GM18867 (cell line): ENCODE measurements at regions not wholly inside any gene's neighbourhood (a gene's known extent, or its start where the extent isn't known, plus 50 kb on each side); places are given as distances from the start of the nearest gene placed in this dataset.
"Not testable (repeated sequence)": the region's sequence is repeated elsewhere in the genome, so short reads cannot be mapped to it uniquely, and the experiment has no call there.

Experiments
- ATAC-seq: cut with Tn5 transposase; IDR thresholded peaks from one replicate; pipeline ENCODE4 v1.9.1; 2021; ENCODE audit warnings: mild to moderate bottlenecking, moderate library complexity; ENCODE audit not compliant: unreplicated experiment

- ATAC-seq: no peak
These were observed 163.8 kb downstream of the MSN start for GRCh38 chrX:65831268-65831667.

DNA sequence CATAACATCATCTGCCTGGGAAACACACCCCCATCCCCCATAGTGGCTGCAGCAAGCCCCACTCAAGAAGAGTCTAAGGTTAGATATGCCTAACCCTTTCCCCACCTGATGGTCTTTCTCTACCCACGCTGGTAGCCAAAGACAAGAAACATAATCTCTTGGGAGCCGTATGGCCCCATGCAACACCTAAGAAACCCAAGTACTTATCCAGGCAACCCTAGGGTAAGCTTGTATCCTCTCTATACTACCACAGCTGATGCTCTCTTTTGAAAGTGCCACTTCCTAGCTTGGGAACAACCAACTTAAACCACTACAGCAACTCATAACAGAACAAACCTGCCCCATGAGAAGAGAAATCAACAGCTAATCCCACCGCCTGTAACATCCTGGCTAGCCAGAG lies 161.1 kb downstream of the MSN start:
- ATAC-seq: no peak

DNA sequence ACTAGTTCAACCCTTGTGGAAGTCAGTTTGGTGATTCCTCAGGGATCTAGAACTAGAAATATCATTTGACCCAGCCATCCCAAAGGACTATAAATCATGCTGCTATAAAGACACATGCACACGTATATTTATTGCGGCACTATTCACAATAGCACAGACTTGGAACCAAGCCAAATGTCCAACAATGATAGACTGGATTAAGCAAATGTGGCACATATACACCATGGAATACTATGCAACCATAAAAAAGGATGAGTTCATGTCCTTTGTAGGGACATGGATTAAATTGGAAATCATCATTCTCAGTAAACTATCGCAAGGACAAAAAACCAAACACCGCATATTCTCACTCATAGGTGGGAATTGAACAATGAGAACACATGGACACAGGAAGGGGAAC lies 157.8 kb downstream of the MSN start:
- not testable (repeated sequence) for ATAC-seq

GRCh38 chrX:65821721-65822496 lies 154.5 kb downstream of the MSN start:
- ATAC-seq: peak; percentile 67

DNA sequence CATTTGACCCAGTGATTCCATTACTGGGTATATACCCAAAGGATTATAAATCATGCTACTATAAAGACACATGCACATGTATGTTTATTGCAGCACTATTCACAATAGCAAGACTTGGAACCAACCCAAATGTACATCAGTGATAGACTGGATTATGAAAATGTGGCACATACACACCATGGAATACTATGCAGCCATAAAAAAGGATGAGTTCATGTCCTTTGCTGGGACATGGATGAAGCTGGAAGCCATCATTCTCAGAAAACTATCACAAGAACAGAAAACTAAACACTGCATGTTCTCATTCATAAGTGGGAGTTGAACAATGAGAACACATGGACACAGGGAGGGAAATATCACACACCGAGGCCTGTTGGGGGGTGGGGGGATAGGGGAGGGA lies 152.5 kb downstream of the MSN start:
- not testable (repeated sequence) for ATAC-seq

GRCh38 chrX:65813245-65813644 lies 145.8 kb downstream of the MSN start:
- no peak for ATAC-seq

DNA sequence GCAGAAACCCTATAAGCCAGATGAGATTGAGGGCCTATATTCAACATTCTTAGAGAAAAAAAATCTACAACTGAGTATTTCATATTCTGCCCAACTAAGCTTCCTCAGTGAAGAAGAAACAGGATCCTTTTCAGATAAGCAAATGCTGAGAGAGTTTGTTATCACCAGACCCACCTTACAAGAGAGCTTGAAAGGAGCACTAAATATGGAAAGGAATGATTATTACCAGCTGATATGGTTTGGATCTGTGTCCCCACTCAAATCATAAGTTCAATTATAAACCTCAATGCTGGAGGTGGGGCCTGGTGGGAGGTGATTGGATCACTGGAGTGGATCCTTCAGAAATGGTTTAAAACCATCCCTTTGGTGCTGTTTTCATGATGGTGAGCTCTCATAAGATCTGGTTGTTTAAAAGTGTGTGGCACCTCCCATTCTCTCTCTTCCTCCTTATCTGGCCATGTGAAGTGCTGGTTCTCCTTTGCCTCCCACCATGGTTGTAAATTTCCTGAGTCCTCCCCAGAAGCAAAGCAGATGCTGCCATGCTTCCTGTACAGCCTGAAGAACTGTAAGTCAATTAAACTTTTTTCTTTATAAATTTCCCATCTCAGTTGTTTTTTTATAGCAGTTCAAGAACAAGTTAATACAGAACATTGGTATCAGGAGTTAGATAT lies 144.2 kb downstream of the MSN start:
- no peak for ATAC-seq
